ENCODE measurements at regions not wholly inside any gene's neighbourhood (a gene's known extent, or its start where the extent isn't known, plus 50 kb on each side); places are given as distances from the start of the nearest gene placed in this dataset.

DNA sequence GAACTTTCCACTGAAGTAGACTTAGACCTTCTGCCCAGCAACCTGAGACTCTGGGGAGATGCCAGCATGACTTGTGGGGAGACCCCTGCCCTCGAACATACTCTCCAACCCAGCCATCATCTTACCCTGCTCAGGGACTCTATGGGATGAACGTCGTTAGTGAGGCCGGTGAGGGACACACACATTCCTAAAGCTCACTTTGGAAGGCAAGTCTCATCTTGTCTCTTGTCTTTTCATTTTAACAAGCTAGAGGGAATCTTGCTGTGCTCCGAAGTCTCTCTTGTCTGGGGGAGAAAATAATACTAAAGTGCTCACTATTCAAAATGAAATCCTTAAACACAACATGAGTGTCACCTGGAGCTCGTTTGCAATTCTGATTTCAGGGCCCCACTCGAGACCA lies 239.5 kb upstream of the HES1 start:
- TF ChIP-seq, protein P1, sequence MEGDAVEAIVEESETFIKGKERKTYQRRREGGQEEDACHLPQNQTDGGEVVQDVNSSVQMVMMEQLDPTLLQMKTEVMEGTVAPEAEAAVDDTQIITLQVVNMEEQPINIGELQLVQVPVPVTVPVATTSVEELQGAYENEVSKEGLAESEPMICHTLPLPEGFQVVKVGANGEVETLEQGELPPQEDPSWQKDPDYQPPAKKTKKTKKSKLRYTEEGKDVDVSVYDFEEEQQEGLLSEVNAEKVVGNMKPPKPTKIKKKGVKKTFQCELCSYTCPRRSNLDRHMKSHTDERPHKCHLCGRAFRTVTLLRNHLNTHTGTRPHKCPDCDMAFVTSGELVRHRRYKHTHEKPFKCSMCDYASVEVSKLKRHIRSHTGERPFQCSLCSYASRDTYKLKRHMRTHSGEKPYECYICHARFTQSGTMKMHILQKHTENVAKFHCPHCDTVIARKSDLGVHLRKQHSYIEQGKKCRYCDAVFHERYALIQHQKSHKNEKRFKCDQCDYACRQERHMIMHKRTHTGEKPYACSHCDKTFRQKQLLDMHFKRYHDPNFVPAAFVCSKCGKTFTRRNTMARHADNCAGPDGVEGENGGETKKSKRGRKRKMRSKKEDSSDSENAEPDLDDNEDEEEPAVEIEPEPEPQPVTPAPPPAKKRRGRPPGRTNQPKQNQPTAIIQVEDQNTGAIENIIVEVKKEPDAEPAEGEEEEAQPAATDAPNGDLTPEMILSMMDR (IDR thresholded peaks at IDR 0.05): no peak
- TF ChIP-seq POLR2A (IDR thresholded peaks at IDR 0.05) (no peak), POLR2AphosphoS5 (IDR thresholded peaks at IDR 0.05) (no peak)

All from stomach (tissue), 4 donors.